ENCODE measurements at regions not wholly inside any gene's neighbourhood (a gene's known extent, or its start where the extent isn't known, plus 50 kb on each side); places are given as distances from the start of the nearest gene placed in this dataset.
"Not testable (repeated sequence)": the region's sequence is repeated elsewhere in the genome, so short reads cannot be mapped to it uniquely, and the experiment has no call there.

DNA sequence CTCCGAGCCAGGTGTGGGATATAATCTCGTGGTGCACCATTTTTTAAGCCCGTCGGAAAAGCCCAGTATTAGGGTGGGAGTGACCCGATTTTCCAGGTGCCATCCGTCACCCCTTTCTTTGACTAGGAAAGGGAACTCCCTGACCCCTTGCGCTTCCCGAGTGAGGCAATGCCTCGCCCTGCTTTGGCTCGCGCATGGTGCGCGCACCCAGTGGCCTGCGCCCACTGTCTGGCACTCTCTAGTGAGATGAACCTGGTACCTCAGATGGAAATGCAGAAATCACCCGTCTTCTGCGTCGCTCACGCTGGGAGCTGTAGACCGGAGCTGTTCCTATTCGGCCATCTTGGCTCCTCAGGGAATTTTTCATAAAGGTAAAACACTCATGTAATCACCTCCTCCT lies 63.9 kb downstream of the RWDD3 start:
- not testable (repeated sequence) for DNase-seq (ENCODE audit: low spot score)

DNA sequence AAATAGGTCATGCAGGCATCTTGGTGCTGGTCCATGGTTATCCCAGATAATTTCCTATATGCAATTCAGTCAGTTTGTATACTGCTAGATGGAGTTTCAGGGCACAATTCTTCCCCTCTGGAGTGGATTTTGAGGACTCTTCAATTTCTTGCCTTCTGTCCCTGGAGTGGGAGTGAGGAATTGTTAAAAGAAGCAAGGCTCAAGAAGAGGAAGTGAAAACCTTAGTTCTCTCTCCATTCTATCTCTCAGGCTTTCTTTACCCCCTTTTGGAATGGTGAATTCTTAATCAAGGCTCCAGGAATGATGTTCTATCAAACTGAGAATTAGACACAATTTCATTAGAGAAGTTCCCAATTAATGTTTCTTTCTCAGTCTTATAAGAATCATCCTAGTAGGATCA lies 67.1 kb downstream of the RWDD3 start:
- DNase-seq (ENCODE audit: low spot score), result no peak

DNA sequence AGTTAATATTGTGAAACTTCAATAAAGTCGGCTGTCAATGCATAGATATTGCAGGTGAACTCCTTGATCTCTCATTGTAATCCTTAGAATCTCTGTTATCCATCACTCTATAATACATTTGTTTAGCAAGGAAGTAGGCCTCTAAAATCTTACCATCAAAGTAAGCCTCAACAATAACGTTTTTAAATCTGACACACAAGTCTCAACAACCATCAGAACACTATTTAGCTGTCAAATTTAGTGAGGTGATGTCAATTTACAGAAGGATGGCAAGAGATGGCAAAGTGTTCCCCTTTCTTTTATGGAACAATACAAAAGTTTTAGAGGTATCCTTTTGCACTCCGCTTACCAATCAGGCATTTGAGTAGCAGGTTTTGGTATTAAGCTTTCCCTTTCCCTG lies 67.6 kb downstream of the RWDD3 start:
- no peak for DNase-seq (ENCODE audit: low spot score)

DNA sequence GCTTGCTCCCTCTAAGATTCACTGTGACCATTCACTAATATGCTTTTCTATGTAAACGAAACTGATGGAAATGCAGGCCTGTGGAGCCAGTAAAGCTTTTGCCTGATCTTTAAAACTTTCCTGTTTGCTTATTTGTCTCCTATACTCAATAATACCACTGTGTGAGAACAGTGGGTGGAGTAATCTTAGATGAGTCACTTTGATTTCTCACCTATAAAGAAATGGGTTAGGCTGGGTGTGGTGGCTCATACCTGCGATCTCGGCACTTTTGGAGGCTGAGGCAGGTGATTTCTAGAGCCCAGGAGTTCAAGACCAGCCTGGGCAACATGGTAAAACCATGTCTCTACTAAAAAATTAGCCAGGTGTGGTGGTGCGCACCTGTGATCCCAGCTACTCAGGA lies 70.8 kb downstream of the RWDD3 start:
- no peak for DNase-seq (ENCODE audit: low spot score)

DNA sequence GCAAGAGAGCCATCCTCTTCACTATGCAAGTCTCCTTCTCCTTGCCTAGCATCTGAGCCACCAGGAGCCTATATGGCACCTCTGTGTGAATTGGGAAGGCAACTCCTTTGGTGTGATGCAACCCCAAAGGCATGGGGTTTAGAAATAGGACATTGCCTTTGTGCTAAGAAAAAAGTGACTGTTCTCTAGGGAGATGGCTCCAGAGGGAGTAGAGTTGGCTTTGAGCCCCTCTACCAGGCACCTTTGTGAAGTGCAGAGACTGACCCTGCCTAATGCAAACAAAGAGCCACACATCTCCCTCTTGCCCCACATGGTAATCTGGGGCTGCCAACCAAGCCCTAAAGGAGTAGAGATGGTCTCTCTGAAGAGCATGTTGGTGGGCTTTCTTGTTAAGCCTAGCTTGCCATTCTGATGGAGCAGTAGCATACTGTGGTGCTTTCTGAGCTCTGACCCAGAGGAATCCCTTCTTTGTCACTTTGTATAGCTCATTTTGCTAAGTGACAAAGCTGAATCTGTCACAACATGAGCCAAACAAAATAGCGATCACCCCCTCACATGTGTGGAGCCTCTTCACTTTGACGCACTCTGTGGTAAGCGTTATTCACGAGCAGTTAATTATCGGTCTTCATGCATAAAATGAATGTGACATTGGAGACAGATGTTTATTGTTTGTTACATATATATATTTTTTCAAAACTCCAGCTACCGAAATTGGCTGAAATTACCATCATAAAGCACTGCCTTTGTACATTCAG lies 74.4 kb downstream of the RWDD3 start:
- DNase-seq (ENCODE audit: low spot score), result no peak

DNA sequence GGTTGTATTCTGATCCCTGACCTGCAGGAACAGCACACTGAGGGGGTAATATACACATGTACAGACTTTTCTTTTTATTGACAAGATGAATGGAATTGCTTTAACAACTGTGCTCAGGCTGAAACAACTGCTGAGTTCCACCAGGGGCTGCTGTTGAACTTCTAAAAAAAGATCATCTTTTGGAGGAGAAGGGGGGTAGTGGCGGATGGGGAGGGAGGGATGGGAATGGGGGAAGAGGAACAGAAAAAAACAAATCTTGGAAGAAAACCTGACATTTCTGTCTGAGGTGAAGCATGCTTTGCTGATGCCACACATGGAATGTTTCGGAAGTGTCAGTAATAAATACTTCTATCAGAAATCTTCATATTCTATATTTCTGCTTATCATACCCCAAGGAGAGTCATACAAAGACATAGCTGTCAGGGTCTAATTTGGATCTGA lies 75.0 kb downstream of the RWDD3 start:
- peak; percentile 55 for DNase-seq (ENCODE audit: low spot score)

DNA sequence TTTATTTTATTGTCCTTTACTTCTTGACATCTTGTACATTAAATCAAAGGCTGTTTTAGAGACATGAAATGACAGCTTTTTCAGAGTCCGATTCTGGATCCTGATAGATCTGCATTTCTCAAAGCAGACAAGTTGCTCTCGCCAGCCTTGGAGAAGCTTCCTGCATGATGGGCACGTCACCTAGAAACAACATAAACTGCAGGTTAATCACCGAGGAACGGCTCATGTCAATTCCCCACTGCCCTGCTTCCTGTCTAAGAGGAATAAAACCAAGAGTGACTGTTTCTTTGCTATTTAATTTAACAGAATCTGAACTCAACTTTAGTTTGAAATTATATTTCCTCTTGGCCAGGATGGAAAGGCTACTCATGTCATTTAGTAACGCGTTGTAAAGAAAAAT lies 77.0 kb downstream of the RWDD3 start:
- no peak for DNase-seq (ENCODE audit: low spot score)

DNA sequence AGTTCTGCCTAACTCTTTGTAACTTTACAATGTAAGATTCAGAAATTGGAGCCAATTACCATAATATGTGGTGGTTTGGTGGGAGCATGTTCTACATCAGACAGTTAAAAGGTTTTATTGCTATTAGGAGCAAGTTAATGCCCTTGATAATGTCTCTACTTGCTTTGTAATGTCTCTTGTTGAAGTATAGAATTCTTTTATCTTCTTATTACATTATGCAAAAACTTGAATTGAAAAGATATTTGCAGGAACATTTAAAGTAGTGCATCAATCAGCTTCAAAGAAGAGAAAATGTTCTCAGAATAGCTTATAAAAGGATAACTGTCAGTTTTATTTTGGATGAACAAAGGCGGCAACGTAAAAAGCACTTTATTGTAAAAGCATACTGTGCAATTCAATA lies 77.8 kb downstream of the RWDD3 start:
- no peak for DNase-seq (ENCODE audit: low spot score)

DNA sequence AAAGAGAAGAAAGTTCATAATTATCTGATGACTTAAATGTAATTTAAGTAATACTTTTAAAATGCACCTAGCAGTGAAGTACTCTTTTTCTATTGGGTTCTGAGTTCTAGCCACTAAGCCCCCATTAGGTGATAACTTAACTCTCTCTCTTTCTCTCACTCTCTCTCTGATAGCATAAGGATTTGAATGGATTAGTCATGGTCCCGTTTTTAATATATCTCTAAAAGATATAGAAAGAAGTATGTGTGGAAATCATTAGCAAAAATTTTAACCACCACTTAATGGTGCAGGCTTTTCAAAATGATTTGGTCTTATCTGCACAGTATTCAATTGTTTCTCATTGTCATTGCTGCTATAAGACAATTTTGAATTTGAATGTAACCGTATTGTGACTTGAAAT lies 78.2 kb downstream of the RWDD3 start:
- no peak for DNase-seq (ENCODE audit: low spot score)

DNA sequence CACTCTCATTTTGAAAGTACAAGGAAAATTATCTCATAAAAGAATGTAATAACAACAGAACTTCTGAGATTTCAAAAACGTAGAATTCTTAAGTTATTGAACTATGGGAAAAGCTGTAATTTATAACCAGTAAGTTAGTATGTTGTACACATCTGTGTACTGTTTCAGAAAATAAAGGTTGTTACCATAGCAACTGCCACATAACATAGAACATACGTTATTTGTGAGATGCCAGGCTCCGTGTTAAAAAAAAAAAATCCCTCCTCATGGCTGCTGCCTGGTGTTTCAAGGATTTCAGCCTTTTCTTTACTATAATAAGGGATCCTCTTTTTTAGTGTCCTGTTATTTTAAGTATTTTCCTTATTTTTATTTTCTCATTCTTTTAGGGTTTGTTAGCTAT lies 79.5 kb downstream of the RWDD3 start:
- DNase-seq (ENCODE audit: low spot score), result no peak

DNA sequence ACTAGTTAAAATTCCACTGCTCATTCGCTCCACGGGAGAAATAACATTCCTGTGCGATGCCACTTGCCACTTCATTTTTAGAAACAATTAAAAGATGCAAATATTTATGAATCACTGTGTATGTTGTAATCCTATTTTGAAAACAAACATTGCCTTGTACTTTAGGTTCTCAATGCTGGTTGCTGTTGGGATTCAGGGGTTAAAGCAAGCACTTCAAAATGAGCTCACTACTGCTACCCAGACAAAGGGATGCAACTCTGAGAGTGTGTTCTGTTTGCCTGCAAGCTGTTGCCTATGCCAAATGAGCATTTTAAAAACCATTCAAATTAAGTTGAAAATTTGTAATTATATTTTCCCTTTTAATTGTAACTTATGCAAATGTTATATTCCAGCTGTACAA lies 87.5 kb downstream of the RWDD3 start:
- DNase-seq (ENCODE audit: low spot score), result no peak

DNA sequence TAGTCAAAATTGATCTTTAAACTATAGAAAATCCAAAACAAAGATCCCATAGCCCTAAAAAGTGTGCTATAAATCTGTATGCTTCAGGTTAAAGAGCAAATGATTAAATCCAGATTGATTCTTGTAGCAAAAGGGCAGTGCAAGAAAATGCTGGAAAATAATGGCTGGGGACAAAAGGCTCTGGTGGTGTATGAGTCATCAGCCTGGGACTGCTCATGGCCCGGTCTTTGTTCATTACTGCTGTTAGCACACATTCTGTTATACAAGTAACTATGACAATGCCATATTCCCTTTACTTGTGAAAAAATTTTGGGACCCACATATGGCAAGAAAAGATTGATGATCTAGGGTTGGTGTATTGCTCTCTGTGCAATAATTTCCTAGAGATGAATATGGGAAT lies 89.1 kb downstream of the RWDD3 start:
- peak; percentile 14 for DNase-seq (ENCODE audit: low spot score)

DNA sequence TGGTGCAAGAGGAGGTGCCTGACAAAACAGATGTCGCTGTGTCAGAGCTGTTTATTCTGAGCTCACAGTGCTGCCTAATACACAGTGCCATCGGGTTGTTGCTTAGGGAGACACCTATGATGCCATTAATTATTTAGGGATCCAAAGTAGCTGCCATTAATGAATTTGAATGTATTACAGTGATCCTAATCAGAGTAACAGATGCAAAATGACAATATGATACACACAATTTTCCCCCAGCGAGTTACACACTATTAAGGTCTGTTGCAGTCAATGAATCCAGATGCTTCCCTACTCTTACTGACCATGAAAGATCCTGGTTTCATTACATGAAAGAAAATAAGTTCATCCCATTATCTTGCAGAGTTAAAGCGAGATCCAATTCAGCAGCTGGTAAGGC lies 91.3 kb downstream of the RWDD3 start:
- DNase-seq (ENCODE audit: low spot score), result no peak

DNA sequence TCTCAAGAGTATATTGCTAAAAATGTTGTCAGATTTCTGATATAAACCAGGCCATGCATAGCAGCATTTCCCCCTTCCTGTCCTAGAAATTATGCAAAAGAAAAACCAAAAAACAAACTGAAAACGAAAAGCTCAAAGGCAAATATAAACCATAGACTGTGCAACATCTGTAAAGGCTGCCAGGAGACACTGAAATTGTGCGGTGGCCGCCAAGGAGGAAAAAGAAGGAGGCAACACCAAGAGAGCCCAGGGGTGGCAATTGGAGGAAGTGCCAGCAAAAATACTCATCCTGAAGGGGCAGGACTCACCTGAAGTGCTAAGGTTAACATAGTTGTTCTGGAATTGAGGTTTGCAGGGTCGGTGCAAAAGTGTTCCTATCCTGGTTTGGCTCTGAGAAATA lies 92.0 kb downstream of the RWDD3 start:
- DNase-seq (ENCODE audit: low spot score), result no peak

DNA sequence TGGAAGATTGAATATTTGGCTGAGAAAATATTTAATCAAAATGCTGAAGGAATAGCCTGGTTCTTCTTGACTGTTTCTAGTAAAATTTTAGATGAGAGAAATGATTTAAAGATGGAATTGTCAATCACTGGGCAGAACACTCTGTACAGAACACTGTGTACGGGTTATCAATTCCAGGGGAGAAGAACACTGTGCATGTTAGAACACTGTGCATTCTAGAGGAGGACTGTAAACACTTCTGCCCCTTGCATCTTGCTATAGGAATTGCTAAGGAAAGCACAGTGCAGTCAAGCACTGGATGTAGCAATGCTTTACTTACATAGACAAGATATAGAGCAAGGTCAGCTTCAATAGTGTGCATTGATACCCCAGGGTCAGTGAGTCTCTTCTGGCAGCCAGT lies 98.7 kb downstream of the RWDD3 start:
- no peak for DNase-seq (ENCODE audit: low spot score)

DNA sequence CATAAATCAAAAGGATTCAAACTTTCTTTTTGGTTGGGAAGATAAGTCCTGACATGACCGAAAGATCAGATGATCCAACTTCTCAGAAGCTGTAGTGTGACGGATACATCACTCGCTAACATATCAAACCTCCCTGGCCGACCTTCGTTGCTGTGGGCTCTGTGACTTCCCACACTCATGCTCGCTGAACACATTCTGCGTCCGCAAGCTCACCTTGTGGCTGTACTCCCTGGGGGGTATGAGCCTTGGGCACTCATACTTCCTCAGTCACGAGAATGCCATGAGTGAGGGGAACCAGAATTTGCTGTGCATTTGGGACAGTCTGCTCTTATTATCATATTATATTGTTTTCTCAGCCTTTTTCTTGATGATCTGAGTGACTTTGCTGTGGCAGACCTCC lies 105.4 kb downstream of the RWDD3 start:
- DNase-seq (ENCODE audit: low spot score), result no peak

DNA sequence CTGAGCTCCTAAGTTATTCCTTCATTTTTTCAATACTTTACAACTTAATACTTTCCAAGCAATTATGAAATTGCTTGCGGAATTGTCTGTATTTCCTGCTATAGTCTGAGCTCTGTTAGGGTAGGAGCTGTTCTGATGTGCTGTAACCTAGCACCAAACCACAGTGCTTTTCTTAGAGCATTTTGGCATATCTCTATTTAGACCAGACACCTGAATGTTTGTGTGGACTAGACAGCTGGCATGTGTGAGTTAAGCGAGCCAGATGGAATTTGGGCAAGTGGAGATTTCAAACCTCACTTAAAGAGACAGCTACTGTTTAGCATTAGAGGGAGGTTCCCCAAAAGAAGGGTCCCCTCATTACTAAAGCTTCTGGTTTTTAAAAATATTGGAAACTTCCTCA lies 106.1 kb downstream of the RWDD3 start:
- no peak for DNase-seq (ENCODE audit: low spot score)

DNA sequence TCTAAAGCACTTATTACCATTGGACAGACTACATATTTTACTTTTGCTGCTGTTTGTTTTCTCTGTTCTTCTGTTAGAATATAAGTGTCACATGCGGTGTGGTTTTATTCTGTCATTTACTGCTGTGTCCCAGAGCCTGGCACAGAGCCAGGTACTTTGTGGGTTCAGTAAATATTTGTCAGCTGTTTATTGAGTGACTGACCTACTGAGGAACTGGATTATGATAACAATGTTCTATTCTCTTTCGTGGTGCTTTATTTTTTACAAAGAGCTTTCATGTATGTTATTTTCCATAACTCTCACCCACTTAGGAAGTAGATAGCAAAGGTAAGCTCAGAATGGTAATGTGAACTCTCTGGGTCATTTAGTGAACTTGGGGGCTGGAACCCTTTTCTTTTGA lies 118.8 kb downstream of the RWDD3 start:
- DNase-seq (ENCODE audit: low spot score), result no peak

DNA sequence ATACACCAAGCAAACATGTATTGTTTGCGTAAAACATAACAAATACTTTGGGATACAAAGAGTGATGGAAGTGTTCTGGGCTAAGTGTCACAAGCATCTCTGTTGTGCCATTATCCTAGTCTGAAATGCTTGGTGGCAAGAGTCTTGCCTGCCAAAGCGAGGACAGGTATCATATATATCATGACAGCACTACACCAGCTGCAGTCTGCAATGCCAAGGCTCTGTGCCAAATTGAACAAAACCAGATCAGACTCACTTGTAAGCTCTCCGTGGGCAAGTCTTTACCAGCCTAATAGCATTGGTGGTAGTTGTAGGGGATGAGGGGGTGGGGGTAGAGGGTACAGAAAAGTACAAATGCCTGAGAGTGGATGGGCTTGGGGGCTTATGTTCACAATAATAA lies 119.2 kb downstream of the RWDD3 start:
- DNase-seq (ENCODE audit: low spot score), result no peak

DNA sequence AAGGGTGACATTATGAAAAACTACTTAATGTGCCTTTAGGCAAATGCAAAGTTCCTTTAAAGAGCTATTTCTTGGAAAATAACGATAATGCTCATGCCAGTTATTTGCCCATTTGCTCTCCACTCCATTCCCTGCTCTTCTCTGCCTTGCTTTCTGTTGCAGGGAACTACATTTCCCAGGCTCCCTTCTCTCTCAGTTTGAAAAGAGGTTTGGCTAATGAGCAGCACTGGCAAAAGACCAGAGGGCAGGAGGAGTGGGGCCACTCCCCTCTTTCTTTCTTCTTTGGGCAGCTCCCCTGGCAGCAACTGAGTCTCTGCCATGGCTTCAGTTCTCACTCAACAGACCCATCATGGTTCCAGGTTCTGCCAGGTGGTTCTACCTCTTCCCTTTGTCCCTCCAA lies 130.5 kb downstream of the RWDD3 start:
- no peak for DNase-seq (ENCODE audit: low spot score)

DNA sequence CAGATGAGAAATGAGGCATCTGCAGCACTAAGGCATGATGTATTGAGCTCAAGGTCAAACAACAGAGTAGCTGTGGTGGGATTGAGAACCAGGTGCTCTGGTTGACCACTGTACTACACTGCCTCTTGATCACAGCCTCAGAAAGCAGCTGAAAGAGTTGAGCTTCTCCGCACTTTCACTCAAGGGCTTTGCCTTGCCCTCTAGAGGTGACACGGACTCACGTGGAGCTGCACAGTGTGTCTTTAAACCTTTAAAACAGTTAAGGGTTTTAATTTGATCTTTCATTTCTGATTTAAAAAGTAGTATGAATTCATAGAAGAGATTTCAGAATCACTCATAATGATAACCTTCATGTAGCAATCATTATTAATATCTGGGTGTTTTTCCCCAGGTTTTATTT lies 132.5 kb downstream of the RWDD3 start:
- DNase-seq (ENCODE audit: low spot score), result no peak

DNA sequence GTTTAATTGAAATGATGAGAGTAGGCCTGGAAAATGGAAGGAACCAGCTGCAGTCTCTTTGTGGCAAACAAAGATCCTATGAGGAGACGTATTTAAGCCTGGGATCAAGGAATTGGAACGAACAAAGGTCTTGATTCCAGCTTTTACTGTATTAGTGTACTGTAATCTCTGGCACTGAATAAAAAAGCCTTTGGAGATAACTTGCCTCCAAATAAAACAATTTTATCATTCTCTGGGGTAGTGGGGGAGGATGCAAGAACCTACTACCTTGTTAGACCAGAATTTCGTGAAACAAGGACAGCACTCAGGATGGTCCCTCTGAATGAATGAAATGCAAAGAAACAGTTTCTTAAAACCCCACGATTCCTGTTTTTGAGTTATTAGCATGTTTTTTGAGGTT lies 134.2 kb downstream of the RWDD3 start:
- no peak for DNase-seq (ENCODE audit: low spot score)

DNA sequence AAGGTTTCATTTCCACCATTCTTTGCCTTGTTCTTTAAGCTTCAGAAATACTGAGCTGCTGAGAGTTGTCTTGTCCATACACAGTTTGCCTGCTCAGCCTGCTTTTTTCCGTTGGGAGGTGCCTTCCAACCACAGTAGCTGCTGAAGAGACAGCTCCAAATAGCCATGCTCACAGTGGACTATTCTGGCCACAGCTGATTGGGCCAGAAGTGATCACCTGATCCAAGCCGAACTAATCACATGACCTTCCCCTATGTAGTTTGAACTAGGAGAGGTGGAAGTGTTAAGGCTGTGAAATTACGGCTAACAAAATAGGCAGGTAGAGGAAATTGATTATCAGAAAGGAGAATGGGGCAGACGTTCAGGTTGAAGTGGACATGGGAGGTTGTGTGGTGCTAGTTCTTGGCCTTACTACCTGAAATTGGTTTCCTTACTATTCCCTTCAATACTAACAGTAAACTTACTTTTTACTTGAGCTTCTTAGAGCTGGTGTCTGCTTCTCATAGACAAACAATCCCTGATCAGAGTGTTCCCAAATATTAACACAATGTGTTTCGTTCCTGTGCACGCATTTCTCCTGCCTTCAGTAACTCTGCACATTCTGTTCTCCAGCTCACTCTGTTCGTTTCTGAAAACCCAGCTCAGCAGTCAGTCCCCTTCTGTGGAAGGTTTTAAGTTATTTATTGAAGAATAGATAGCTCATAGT lies 136.1 kb downstream of the RWDD3 start:
- DNase-seq (ENCODE audit: low spot score), result no peak

Data from iPS-NIHi11 (cell line).